ENCODE measurements at regions not wholly inside any gene's neighbourhood (a gene's known extent, or its start where the extent isn't known, plus 50 kb on each side); places are given as distances from the start of the nearest gene placed in this dataset.

DNA sequence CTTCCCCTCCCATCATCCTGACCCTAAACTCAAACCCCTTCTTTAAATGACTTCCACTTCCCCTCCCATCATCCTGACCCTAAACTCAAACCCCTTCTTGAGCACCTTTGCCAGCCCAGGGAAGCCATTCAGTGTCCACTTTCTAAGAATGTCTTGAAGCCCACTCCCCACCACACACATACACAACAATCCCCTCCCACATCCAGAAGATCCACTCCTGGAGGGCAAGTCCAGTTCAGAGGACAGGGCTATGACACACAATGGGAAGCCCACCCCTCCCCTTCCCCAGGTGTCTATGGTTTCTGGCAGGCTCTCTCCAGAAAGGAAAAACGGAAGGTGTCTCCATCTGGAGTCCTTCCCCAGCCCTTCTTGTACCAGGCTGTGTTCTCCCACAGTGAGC lies 117.1 kb downstream of the KCNA5 start:
- no peak overlapping the region for H3K9ac ChIP-seq (ENCODE audit: low read length)
- H3K9me3 ChIP-seq (ENCODE audit: low read length), result no peaks in the 10 kb centered on the region
- H3K36me3 ChIP-seq (ENCODE audit: insufficient read depth, low read length), result no peaks in the 10 kb centered on the region
- no peak for TF ChIP-seq EP300 (conservative IDR thresholded peaks at IDR 0.05; ENCODE audit: poor library complexity, severe bottlenecking)
- no peak overlapping the region for H3K4me3 ChIP-seq (ENCODE audit: low read length)
- no peak overlapping the region for H3K4me2 ChIP-seq (ENCODE audit: low read length)
- no peak overlapping the region for H2AFZ ChIP-seq (ENCODE audit: low read depth, low read length)
- no peaks in the 10 kb centered on the region for H3K27me3 ChIP-seq (ENCODE audit: insufficient read depth, low read depth, low read length)
- H3K79me2 ChIP-seq (replicated peaks; ENCODE audit: insufficient read depth, low read length), result no peaks in the 10 kb centered on the region
- H3K9me2 ChIP-seq (ENCODE audit: insufficient read depth, low read length), result no peaks in the 10 kb centered on the region
- H4K20me1 ChIP-seq (ENCODE audit: insufficient read depth), result no peaks in the 10 kb centered on the region
- H3F3A ChIP-seq (ENCODE audit: insufficient read depth, low read length, poor library complexity, severe bottlenecking), result no peaks in the 10 kb centered on the region
- no peak overlapping the region for H3K27ac ChIP-seq (ENCODE audit: low read length)

- no peaks in the 10 kb centered on the region for H3K27me3 ChIP-seq (ENCODE audit: insufficient read depth, low read depth, low read length)
- H3F3A ChIP-seq (ENCODE audit: insufficient read depth, low read length, poor library complexity, severe bottlenecking), result no peaks in the 10 kb centered on the region
- no peaks in the 10 kb centered on the region for H3K79me2 ChIP-seq (replicated peaks; ENCODE audit: insufficient read depth, low read length)
- no peak overlapping the region for H3K4me3 ChIP-seq (ENCODE audit: low read length)
- H2AFZ ChIP-seq (ENCODE audit: low read depth, low read length), result no peak overlapping the region
- TF ChIP-seq RAD21 (conservative IDR thresholded peaks at IDR 0.05), result no peak
- TF ChIP-seq TAF1 (IDR thresholded peaks at IDR 0.05; ENCODE audit: low read depth), result no peak
- no peak for TF ChIP-seq REST (IDR thresholded peaks at IDR 0.05; ENCODE audit: borderline replicate concordance)
- TF ChIP-seq MXI1 (conservative IDR thresholded peaks at IDR 0.05; ENCODE audit: poor library complexity, severe bottlenecking), result no peak
- no peak for TF ChIP-seq POLR2AphosphoS5 (IDR thresholded peaks at IDR 0.05)
- TF ChIP-seq EP300 (conservative IDR thresholded peaks at IDR 0.05; ENCODE audit: poor library complexity, severe bottlenecking), result no peak
- TF ChIP-seq EZH2 (IDR thresholded peaks at IDR 0.05; ENCODE audit: borderline replicate concordance, insufficient read depth, low read length, poor library complexity, severe bottlenecking), result no peak
- TF ChIP-seq, protein P1, sequence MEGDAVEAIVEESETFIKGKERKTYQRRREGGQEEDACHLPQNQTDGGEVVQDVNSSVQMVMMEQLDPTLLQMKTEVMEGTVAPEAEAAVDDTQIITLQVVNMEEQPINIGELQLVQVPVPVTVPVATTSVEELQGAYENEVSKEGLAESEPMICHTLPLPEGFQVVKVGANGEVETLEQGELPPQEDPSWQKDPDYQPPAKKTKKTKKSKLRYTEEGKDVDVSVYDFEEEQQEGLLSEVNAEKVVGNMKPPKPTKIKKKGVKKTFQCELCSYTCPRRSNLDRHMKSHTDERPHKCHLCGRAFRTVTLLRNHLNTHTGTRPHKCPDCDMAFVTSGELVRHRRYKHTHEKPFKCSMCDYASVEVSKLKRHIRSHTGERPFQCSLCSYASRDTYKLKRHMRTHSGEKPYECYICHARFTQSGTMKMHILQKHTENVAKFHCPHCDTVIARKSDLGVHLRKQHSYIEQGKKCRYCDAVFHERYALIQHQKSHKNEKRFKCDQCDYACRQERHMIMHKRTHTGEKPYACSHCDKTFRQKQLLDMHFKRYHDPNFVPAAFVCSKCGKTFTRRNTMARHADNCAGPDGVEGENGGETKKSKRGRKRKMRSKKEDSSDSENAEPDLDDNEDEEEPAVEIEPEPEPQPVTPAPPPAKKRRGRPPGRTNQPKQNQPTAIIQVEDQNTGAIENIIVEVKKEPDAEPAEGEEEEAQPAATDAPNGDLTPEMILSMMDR (IDR thresholded peaks at IDR 0.05; ENCODE audit: poor library complexity, severe bottlenecking), result no peak
- no peak for TF ChIP-seq SMC3 (conservative IDR thresholded peaks at IDR 0.05; ENCODE audit: poor library complexity)
- no peaks in the 10 kb centered on the region for H3K9me2 ChIP-seq (ENCODE audit: insufficient read depth, low read length)
- H3K9me3 ChIP-seq (ENCODE audit: low read length), result no peaks in the 10 kb centered on the region
- H3K27ac ChIP-seq (ENCODE audit: low read length), result no peak overlapping the region
- H3K9ac ChIP-seq (ENCODE audit: low read length), result no peak overlapping the region
- H3K4me2 ChIP-seq (ENCODE audit: low read length), result no peak overlapping the region
- H4K20me1 ChIP-seq (ENCODE audit: insufficient read depth), result no peaks in the 10 kb centered on the region
- no peaks in the 10 kb centered on the region for H3K36me3 ChIP-seq (ENCODE audit: insufficient read depth, low read length)
Observed at GRCh38 chr12:5163661-5164060, 120.0 kb downstream of the KCNA5 start.
